ENCODE measurements at regions not wholly inside any gene's neighbourhood (a gene's known extent, or its start where the extent isn't known, plus 50 kb on each side); places are given as distances from the start of the nearest gene placed in this dataset.

DNA sequence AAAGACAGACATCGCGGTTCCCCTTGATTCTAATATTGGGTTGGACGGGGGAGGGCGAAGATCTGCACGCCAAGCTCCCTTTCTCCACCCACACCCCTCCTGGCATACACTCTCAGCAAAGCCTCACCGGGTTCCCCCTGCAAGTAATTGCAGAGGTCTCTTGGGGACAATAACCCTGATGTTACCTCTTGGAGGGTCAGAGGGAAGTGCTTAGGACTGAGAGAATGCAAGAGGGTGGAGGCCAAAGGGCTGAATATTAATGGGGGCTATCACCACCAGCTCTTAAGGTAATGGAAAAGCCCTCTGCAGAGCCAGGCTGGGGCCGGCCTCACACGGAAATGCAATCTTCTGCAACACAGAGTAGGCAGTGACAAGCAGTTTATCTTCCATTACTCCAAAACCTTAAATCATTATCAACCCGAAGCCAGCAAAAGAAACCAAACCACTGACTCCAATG, 344.1 kb upstream of the GATB start:
- TF ChIP-seq, protein P1, sequence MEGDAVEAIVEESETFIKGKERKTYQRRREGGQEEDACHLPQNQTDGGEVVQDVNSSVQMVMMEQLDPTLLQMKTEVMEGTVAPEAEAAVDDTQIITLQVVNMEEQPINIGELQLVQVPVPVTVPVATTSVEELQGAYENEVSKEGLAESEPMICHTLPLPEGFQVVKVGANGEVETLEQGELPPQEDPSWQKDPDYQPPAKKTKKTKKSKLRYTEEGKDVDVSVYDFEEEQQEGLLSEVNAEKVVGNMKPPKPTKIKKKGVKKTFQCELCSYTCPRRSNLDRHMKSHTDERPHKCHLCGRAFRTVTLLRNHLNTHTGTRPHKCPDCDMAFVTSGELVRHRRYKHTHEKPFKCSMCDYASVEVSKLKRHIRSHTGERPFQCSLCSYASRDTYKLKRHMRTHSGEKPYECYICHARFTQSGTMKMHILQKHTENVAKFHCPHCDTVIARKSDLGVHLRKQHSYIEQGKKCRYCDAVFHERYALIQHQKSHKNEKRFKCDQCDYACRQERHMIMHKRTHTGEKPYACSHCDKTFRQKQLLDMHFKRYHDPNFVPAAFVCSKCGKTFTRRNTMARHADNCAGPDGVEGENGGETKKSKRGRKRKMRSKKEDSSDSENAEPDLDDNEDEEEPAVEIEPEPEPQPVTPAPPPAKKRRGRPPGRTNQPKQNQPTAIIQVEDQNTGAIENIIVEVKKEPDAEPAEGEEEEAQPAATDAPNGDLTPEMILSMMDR (conservative IDR thresholded peaks at IDR 0.05), result no peak
- Histone ChIP-seq H2AFZ (ENCODE audit: low read length) (no peak overlapping the region), H2BK12ac (ENCODE audit: insufficient read length, low read depth, low read length) (no peak overlapping the region), H2BK120ac (ENCODE audit: low read depth, low read length, poor library complexity, severe bottlenecking) (no peak overlapping the region), H2BK20ac (ENCODE audit: low read depth, low read length, poor library complexity, severe bottlenecking) (no peak overlapping the region), H3K14ac (ENCODE audit: insufficient read depth, low read length) (no peak overlapping the region), H3K56ac (ENCODE audit: insufficient read length, low read depth, low read length) (no peak overlapping the region), H2BK5ac (ENCODE audit: insufficient read length, low read length) (no peak overlapping the region), H3K27me3 (ENCODE audit: insufficient read depth, low read length) (no peaks in the 10 kb centered on the region), H2BK15ac (ENCODE audit: low read depth, low read length) (no peak overlapping the region), H4K5ac (ENCODE audit: insufficient read length, low read depth, low read length) (no peak overlapping the region), H3K9ac (ENCODE audit: extremely low read depth, insufficient read length, low read length) (no peak overlapping the region), H3K79me2 (ENCODE audit: insufficient read depth, low read length) (no peaks in the 10 kb centered on the region), H3K27ac (ENCODE audit: insufficient read length, low read depth, low read length) (no peak overlapping the region), H3K23me2 (ENCODE audit: insufficient read length, low read depth, low read length, poor library complexity, severe bottlenecking) (no peaks in the 10 kb centered on the region), H3K4me1 (ENCODE audit: insufficient read depth, low read length) (peaks cover 3% of the 10 kb centered on the region; the same call in 1 of the 2 replicates), H4K20me1 (ENCODE audit: control insufficient read depth, insufficient read depth, insufficient read length) (no peaks in the 10 kb centered on the region), H3K4ac (ENCODE audit: low read depth, low read length) (no peak overlapping the region), H3T11ph (ENCODE audit: low read length) (no peak overlapping the region), H4K8ac (replicated peaks; ENCODE audit: insufficient read length, low read depth, low read length) (no peak overlapping the region), H3K9me3 (ENCODE audit: control insufficient read depth, low read depth, low read length) (no peaks in the 10 kb centered on the region), H2AK5ac (ENCODE audit: insufficient read length, low read length) (no peak overlapping the region), H3K18ac (ENCODE audit: insufficient read length, low read depth, low read length) (no peak overlapping the region), H4K91ac (ENCODE audit: insufficient read length, low read depth, low read length) (no peak overlapping the region), H3K79me1 (ENCODE audit: insufficient read depth, low read depth, low read length, poor library complexity, severe bottlenecking) (no peaks in the 10 kb centered on the region), H3K4me2 (ENCODE audit: insufficient read depth, insufficient read length, low read length) (no peak overlapping the region), H3K23ac (ENCODE audit: insufficient read length, low read depth, low read length) (no peak overlapping the region)
- Mint-ChIP-seq H3K4me1 (peaks cover 14 to 19% of the 10 kb centered on the region in 2 experiments), H3K9me3 (no peaks in the 10 kb centered on the region), H3K36me3 (ENCODE audit: insufficient read depth in 1 of 3, low read depth in 3 of 3) (no peaks in the 10 kb centered on the region; a peak in 1 of 7 replicates), H3K27me3 (ENCODE audit: low read depth) (peaks cover 4% of the 10 kb centered on the region), H3K4me3 (no peak overlapping the region), H3K27ac (no peak overlapping the region)
- no peak for DNase-seq
- no CpG with 5 or more reads among the region's 9 CpGs for WGBS (ENCODE audit: extremely low coverage, insufficient read length, low lambda C conversion rate)
